H9 (cell line): ENCODE measurements at regions not wholly inside any gene's neighbourhood (a gene's known extent, or its start where the extent isn't known, plus 50 kb on each side); places are given as distances from the start of the nearest gene placed in this dataset.

Experiments used
- DNase-seq: peaks from one replicate; pipeline ENCODE4 v3.0.0-alpha.2; 2017
- H2AFZ ChIP-seq: one replicate; pipeline ENCODE4 v1.6.1; 2013; ENCODE audit warnings: mild to moderate bottlenecking, low read length, control low read depth, moderate library complexity
- H2AK5ac ChIP-seq: 2 replicates; pipeline ENCODE4 v1.6.1; 2013; ENCODE audit warnings: low read length, control low read depth, mixed read lengths; ENCODE audit not compliant: insufficient read length
- H2BK120ac ChIP-seq: one replicate; pipeline ENCODE4 v1.6.1; 2013; ENCODE audit warnings: low read depth, mild to moderate bottlenecking, low read length, control low read depth, inconsistent platforms; ENCODE audit not compliant: poor library complexity, severe bottlenecking
- H2BK12ac ChIP-seq: 2 replicates; pipeline ENCODE4 v1.6.1; 2013; ENCODE audit warnings: low read length, control low read depth, mixed read lengths, low read depth; ENCODE audit not compliant: insufficient read length
- H2BK15ac ChIP-seq: 2 replicates; pipeline ENCODE4 v1.6.1; 2013; ENCODE audit warnings: low read depth, low read length, control low read depth
- H2BK20ac ChIP-seq: one replicate; pipeline ENCODE4 v1.6.1; 2013; ENCODE audit warnings: low read depth, mild to moderate bottlenecking, low read length, control low read depth, inconsistent platforms; ENCODE audit not compliant: poor library complexity, severe bottlenecking
- H2BK5ac ChIP-seq: 2 replicates; pipeline ENCODE4 v1.6.1; 2013; ENCODE audit warnings: low read length, control low read depth, mixed read lengths; ENCODE audit not compliant: insufficient read length
- H3K14ac ChIP-seq: 2 replicates; pipeline ENCODE4 v1.6.1; 2013; ENCODE audit warnings: low read length, control low read depth; ENCODE audit not compliant: insufficient read depth
- H3K18ac ChIP-seq: 2 replicates; pipeline ENCODE4 v1.6.1; 2013; ENCODE audit warnings: low read depth, mild to moderate bottlenecking, mixed read lengths, low read length, control low read depth; ENCODE audit not compliant: insufficient read length
- H3K23ac ChIP-seq: 2 replicates; pipeline ENCODE4 v1.6.1; 2013; ENCODE audit warnings: low read length, control low read depth, mixed read lengths, low read depth; ENCODE audit not compliant: insufficient read length
- H3K23me2 ChIP-seq: 2 replicates; pipeline ENCODE4 v1.6.1; 2013; ENCODE audit warnings: low read depth, mild to moderate bottlenecking, mixed read lengths, low read length, control low read depth; ENCODE audit not compliant: insufficient read length, poor library complexity, severe bottlenecking
- H3K27ac ChIP-seq: 2 replicates; pipeline ENCODE4 v1.5.1; 2013; ENCODE audit warnings: low read length, control low read depth, mixed read lengths, low read depth; ENCODE audit not compliant: insufficient read length
- H3K27me3 ChIP-seq: 2 replicates; pipeline ENCODE4 v1.6.1; 2013; ENCODE audit warnings: low read length, control low read depth, inconsistent platforms; ENCODE audit not compliant: insufficient read depth
- H3K4ac ChIP-seq: 2 replicates; pipeline ENCODE4 v1.6.1; 2013; ENCODE audit warnings: low read depth, mild to moderate bottlenecking, control low read depth, inconsistent platforms, low read length, moderate library complexity
- H3K4me1 ChIP-seq: 2 replicates; pipeline ENCODE4 v1.6.1; 2013; ENCODE audit warnings: low read length, control low read depth, inconsistent platforms; ENCODE audit not compliant: insufficient read depth
- H3K4me2 ChIP-seq: 2 replicates; pipeline ENCODE4 v1.6.1; 2013; ENCODE audit warnings: low read length, control low read depth, mixed read lengths; ENCODE audit not compliant: insufficient read length, insufficient read depth
- H3K56ac ChIP-seq: 2 replicates; pipeline ENCODE4 v1.6.1; 2013; ENCODE audit warnings: low read depth, mild to moderate bottlenecking, mixed read lengths, low read length, control low read depth; ENCODE audit not compliant: insufficient read length
- H3K79me1 ChIP-seq: 2 replicates; pipeline ENCODE4 v1.6.1; 2013; ENCODE audit warnings: low read depth, mild to moderate bottlenecking, moderate library complexity, low read length, control low read depth, inconsistent platforms; ENCODE audit not compliant: insufficient read depth, poor library complexity, severe bottlenecking
- H3K79me2 ChIP-seq: 2 replicates; pipeline ENCODE4 v1.6.1; 2013; ENCODE audit warnings: low read length, control low read depth, inconsistent platforms; ENCODE audit not compliant: insufficient read depth
- H3K9ac ChIP-seq: 2 replicates; pipeline ENCODE4 v1.6.1; 2013; ENCODE audit warnings: low read length, control low read depth, mixed read lengths; ENCODE audit not compliant: insufficient read length; ENCODE audit errors: extremely low read depth
- H3K9me3 ChIP-seq: one replicate; pipeline ENCODE4 v1.6.1; 2013; ENCODE audit warnings: low read depth, low read length, inconsistent platforms; ENCODE audit not compliant: control insufficient read depth
- H3T11ph ChIP-seq: one replicate; pipeline ENCODE4 v1.6.1; 2013; ENCODE audit warnings: mild to moderate bottlenecking, low read length, control low read depth, inconsistent platforms
- H4K20me1 ChIP-seq: one replicate; pipeline ENCODE4 v1.6.1; 2013; ENCODE audit not compliant: control insufficient read depth, insufficient read length, insufficient read depth
- H4K5ac ChIP-seq: 2 replicates; pipeline ENCODE4 v1.6.1; 2013; ENCODE audit warnings: low read depth, mild to moderate bottlenecking, mixed read lengths, low read length, control low read depth; ENCODE audit not compliant: insufficient read length
- H4K8ac ChIP-seq: replicated peaks from 2 replicates; pipeline ENCODE4 v1.6.1; 2013; ENCODE audit warnings: low read length, control low read depth, mixed read lengths, low read depth; ENCODE audit not compliant: insufficient read length
- H4K91ac ChIP-seq: 2 replicates; pipeline ENCODE4 v1.6.1; 2013; ENCODE audit warnings: low read depth, mild to moderate bottlenecking, moderate library complexity, mixed read lengths, low read length, control low read depth; ENCODE audit not compliant: insufficient read length
- H3K27ac Mint-ChIP-seq, 3 experiments: 2 replicates in 2 of 3; 3 replicates in 1 of 3; pipeline ENCODE4 v1.8.0; 2020 to 2021; ENCODE audit warnings: mixed read lengths in 3 of 3, mild to moderate bottlenecking in 1 of 3, moderate library complexity in 1 of 3
- H3K27me3 Mint-ChIP-seq: 2 replicates; pipeline ENCODE4 v1.8.0; 2021; ENCODE audit warnings: low read depth, mild to moderate bottlenecking, moderate library complexity, mixed read lengths
- H3K36me3 Mint-ChIP-seq, 3 experiments: 2 replicates in 2 of 3; 3 replicates in 1 of 3; pipeline ENCODE4 v1.8.0; 2020 to 2021; ENCODE audit warnings: low read depth in 3 of 3, mixed read lengths in 3 of 3; ENCODE audit not compliant: insufficient read depth in 1 of 3
- H3K4me1 Mint-ChIP-seq, 2 experiments: 2 replicates each; pipeline ENCODE4 v1.8.0; 2020; ENCODE audit warnings: mixed read lengths in 2 of 2
- H3K4me3 Mint-ChIP-seq, 2 experiments: 2 replicates in 1 of 2; 3 replicates in 1 of 2; pipeline ENCODE4 v1.8.0; 2020 to 2021; ENCODE audit warnings: mild to moderate bottlenecking in 2 of 2, mixed read lengths in 2 of 2, moderate library complexity in 1 of 2
- H3K9me3 Mint-ChIP-seq, 2 experiments: 2 replicates in 1 of 2; 3 replicates in 1 of 2; pipeline ENCODE4 v1.8.0; 2020; ENCODE audit warnings: mild to moderate bottlenecking in 2 of 2, mixed read lengths in 2 of 2, moderate library complexity in 1 of 2
- CTCF ChIP-seq: fragments of 200-600 bp; sonication (generic); conservative IDR thresholded peaks from 3 replicates; pipeline ENCODE4 v1.8.0; 2021; ENCODE audit warnings: antibody characterized with exemption, mild to moderate bottlenecking

GRCh38 chr7:118747473-118747872 is 523.0 kb downstream of the ANKRD7 start:
- no peaks in the 10 kb centered on the region for H3K36me3 Mint-ChIP-seq
- Histone ChIP-seq H2BK12ac (no peak overlapping the region), H3K56ac (no peak overlapping the region), H3K4me2 (no peak overlapping the region), H4K8ac (no peak overlapping the region), H3T11ph (no peak overlapping the region), H3K27ac (no peak overlapping the region), H3K4me1 (no peaks in the 10 kb centered on the region), H2BK120ac (no peak overlapping the region), H3K79me2 (no peaks in the 10 kb centered on the region), H2AFZ (no peak overlapping the region), H3K9me3 (no peaks in the 10 kb centered on the region), H2BK5ac (no peak overlapping the region), H3K18ac (no peak overlapping the region), H3K4ac (no peak overlapping the region), H3K14ac (no peak overlapping the region), H3K79me1 (no peaks in the 10 kb centered on the region), H2AK5ac (no peak overlapping the region), H4K91ac (no peak overlapping the region), H2BK15ac (no peak overlapping the region), H3K27me3 (no peaks in the 10 kb centered on the region), H2BK20ac (no peak overlapping the region), H3K23ac (no peak overlapping the region), H4K5ac (no peak overlapping the region), H3K23me2 (no peaks in the 10 kb centered on the region), H3K9ac (no peak overlapping the region), H4K20me1 (no peaks in the 10 kb centered on the region)
- no peak overlapping the region for H3K4me3 Mint-ChIP-seq
- H3K9me3 Mint-ChIP-seq: no peaks in the 10 kb centered on the region
- no peak for TF ChIP-seq CTCF
- no peaks in the 10 kb centered on the region for H3K27me3 Mint-ChIP-seq
- H3K4me1 Mint-ChIP-seq: no peaks in the 10 kb centered on the region
- H3K27ac Mint-ChIP-seq: no peak overlapping the region
- no peak for DNase-seq
